ENCODE measurements at regions not wholly inside any gene's neighbourhood (a gene's known extent, or its start where the extent isn't known, plus 50 kb on each side); places are given as distances from the start of the nearest gene placed in this dataset.

DNA sequence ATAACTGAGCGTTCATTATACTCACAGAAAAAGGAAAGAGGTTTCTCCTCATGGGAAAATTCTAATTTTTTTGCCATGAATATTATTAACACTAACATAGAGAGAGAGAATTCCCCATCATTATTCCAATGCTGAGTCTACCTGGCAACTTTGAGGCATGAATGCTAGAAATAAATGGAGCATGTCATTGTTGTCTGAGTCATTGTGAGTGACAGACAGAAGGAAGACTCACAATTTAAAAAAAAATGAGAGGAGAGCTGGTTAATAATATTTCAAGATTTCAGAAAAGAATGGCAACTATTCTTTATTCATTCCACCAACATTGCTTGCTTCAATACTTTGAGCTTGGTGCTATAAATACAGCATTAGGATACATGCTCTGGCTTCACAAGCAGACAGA lies 170.4 kb upstream of the HS3ST1 start:
- H3K4me1 ChIP-seq (ENCODE audit: control insufficient read depth in 1 of 2, insufficient read depth in 2 of 2, low read length in 2 of 2) = no peaks in the 10 kb centered on the region
- no peak overlapping the region for H3K27ac ChIP-seq (ENCODE audit: low read depth in 1 of 2, low read length in 2 of 2)
- H3K36me3 ChIP-seq (replicated peaks in 1 of 2; ENCODE audit: control insufficient read depth in 1 of 2, insufficient read depth in 2 of 2, low read length in 2 of 2) = no peaks in the 10 kb centered on the region
- no peaks in the 10 kb centered on the region for H3K27me3 Mint-ChIP-seq (ENCODE audit: low read depth in 3 of 3)
- intact Hi-C loops (cut with micrococcal nuclease) = no loop called here
- H3K79me2 ChIP-seq (ENCODE audit: insufficient read depth, low read length) = no peaks in the 10 kb centered on the region
- H3K9me3 ChIP-seq (replicated peaks in 1 of 2; ENCODE audit: control insufficient read depth in 1 of 2, insufficient read depth in 1 of 2, low read length in 2 of 2) = no peaks in the 10 kb centered on the region
- no peaks in the 10 kb centered on the region for H3K4me1 Mint-ChIP-seq
- no peak overlapping the region for H3K4me2 ChIP-seq (replicated peaks; ENCODE audit: extremely low read depth, low read length, poor library complexity, severe bottlenecking)
- no peak overlapping the region for H3K27ac Mint-ChIP-seq
- H3K4me3 ChIP-seq (replicated peaks in 1 of 3; ENCODE audit: low read depth in 2 of 3, low read length in 3 of 3) = no peak overlapping the region
- DNase-seq = no peak
- no peaks in the 10 kb centered on the region for H4K20me1 ChIP-seq (ENCODE audit: insufficient read depth, low read length)
- H3K4me3 Mint-ChIP-seq = no peak overlapping the region
- WGBS (ENCODE audit: insufficient coverage) = no CpG with 5 or more reads among the region's 1 CpG
- TF ChIP-seq, protein P1, sequence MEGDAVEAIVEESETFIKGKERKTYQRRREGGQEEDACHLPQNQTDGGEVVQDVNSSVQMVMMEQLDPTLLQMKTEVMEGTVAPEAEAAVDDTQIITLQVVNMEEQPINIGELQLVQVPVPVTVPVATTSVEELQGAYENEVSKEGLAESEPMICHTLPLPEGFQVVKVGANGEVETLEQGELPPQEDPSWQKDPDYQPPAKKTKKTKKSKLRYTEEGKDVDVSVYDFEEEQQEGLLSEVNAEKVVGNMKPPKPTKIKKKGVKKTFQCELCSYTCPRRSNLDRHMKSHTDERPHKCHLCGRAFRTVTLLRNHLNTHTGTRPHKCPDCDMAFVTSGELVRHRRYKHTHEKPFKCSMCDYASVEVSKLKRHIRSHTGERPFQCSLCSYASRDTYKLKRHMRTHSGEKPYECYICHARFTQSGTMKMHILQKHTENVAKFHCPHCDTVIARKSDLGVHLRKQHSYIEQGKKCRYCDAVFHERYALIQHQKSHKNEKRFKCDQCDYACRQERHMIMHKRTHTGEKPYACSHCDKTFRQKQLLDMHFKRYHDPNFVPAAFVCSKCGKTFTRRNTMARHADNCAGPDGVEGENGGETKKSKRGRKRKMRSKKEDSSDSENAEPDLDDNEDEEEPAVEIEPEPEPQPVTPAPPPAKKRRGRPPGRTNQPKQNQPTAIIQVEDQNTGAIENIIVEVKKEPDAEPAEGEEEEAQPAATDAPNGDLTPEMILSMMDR (IDR thresholded peaks at IDR 0.05) = no peak
- no peak overlapping the region for H3K9ac ChIP-seq (ENCODE audit: insufficient read depth, low read length, poor library complexity, severe bottlenecking)
- H2AFZ ChIP-seq (ENCODE audit: insufficient read depth, low read depth, low read length, poor library complexity, severe bottlenecking) = no peak overlapping the region
- H3K27me3 ChIP-seq (ENCODE audit: control insufficient read depth in 2 of 2, insufficient read depth in 2 of 2, low read length in 2 of 2) = no peaks in the 10 kb centered on the region
- H3K36me3 Mint-ChIP-seq = no peaks in the 10 kb centered on the region
- H3K9me3 Mint-ChIP-seq = peaks cover 0 to 2% (median 0%) of the 10 kb centered on the region in 7 donors

DNA sequence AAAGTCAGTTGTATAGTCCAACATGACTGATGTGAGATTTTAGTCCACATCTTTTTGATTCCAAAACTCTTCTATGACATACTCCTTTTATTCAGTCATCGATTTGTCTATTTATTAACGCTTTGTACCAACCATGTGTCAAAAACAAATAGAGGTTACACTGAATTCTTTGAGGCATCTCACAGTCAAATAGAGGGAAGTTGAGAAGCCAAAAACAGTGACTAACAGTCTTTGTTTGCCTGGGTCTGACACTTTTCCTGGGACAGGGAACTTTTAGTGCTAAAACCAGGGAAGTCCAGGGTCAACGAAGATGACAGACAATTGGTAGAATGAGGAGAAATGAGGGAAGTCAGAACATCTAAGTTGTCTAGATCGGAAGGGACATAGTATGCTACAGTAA lies 169.9 kb upstream of the HS3ST1 start:
- Histone ChIP-seq H3K9ac (ENCODE audit: insufficient read depth, low read length, poor library complexity, severe bottlenecking) (no peak overlapping the region), H3K4me1 (ENCODE audit: control insufficient read depth in 1 of 2, insufficient read depth in 2 of 2, low read length in 2 of 2) (no peaks in the 10 kb centered on the region), H3K79me2 (ENCODE audit: insufficient read depth, low read length) (no peaks in the 10 kb centered on the region), H2AFZ (ENCODE audit: insufficient read depth, low read depth, low read length, poor library complexity, severe bottlenecking) (no peak overlapping the region), H3K27me3 (ENCODE audit: control insufficient read depth in 2 of 2, insufficient read depth in 2 of 2, low read length in 2 of 2) (no peaks in the 10 kb centered on the region), H3K4me3 (replicated peaks in 1 of 3; ENCODE audit: low read depth in 2 of 3, low read length in 3 of 3) (no peak overlapping the region), H3K4me2 (replicated peaks; ENCODE audit: extremely low read depth, low read length, poor library complexity, severe bottlenecking) (no peak overlapping the region), H4K20me1 (ENCODE audit: insufficient read depth, low read length) (no peaks in the 10 kb centered on the region), H3K36me3 (replicated peaks in 1 of 2; ENCODE audit: control insufficient read depth in 1 of 2, insufficient read depth in 2 of 2, low read length in 2 of 2) (no peaks in the 10 kb centered on the region), H3K27ac (ENCODE audit: low read depth in 1 of 2, low read length in 2 of 2) (no peak overlapping the region), H3K9me3 (replicated peaks in 1 of 2; ENCODE audit: control insufficient read depth in 1 of 2, insufficient read depth in 1 of 2, low read length in 2 of 2) (no peaks in the 10 kb centered on the region)
- Mint-ChIP-seq H3K36me3 (no peaks in the 10 kb centered on the region), H3K9me3 (peaks cover 0 to 2% (median 0%) of the 10 kb centered on the region in 7 donors), H3K4me3 (no peak overlapping the region), H3K27me3 (ENCODE audit: low read depth in 3 of 3) (no peaks in the 10 kb centered on the region), H3K27ac (no peak overlapping the region), H3K4me1 (no peaks in the 10 kb centered on the region)
- no CpG with 5 or more reads among the region's 4 CpGs for WGBS (ENCODE audit: insufficient coverage)
- no peak for DNase-seq
- intact Hi-C loops (cut with micrococcal nuclease) = no loop called here
- TF ChIP-seq, protein P1 (IDR thresholded peaks at IDR 0.05) = no peak
